HG03565 (cell line): ENCODE measurements at regions not wholly inside any gene's neighbourhood (a gene's known extent, or its start where the extent isn't known, plus 50 kb on each side); places are given as distances from the start of the nearest gene placed in this dataset.
"Not testable (repeated sequence)": the region's sequence is repeated elsewhere in the genome, so short reads cannot be mapped to it uniquely, and the experiment has no call there.

Experiments used
- ATAC-seq: cut with Tn5 transposase; IDR thresholded peaks from one replicate; pipeline ENCODE4 v1.9.1; 2021; ENCODE audit warnings: mild to moderate bottlenecking, moderate library complexity; ENCODE audit not compliant: unreplicated experiment

DNA sequence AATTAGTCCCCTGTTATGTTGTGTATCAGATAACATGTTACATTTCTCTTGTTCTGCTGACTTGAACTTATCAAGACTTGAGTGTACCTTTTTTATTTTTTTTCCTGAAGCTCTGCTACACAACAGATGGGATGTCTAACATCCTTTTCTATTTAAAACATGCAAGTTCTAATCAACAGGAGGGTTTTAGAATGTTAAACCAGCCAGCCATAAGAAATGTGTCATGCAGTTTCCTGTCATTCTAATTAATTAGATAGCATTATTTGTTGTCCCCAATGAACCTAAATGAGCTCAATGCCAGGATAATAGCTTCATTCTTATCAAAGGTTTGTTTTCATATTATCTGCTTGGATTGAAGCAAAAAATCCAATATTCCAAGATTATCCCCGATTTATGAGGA is 958.2 kb downstream of the PCDH7 start:
- ATAC-seq: no peak

DNA sequence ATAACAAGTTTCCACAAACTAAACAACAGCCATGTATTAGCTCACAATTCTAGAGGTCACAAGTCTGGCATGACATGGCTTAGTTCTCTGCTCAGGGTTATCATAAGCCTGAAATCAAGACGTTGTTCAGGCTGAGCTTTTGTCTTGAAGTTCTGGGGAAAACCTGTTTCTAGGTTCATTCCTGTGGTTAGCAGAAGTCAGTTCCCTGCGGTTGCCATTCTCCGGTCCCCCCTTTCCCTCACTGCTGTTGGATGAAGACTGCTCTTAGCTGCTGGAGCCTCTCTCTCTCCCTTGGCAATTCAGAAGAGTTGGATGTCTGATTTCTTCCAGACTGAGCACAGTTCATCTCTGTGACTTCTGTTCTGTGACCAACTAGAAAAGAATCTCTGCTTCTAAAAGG is 962.6 kb downstream of the PCDH7 start:
- ATAC-seq: no peak

DNA sequence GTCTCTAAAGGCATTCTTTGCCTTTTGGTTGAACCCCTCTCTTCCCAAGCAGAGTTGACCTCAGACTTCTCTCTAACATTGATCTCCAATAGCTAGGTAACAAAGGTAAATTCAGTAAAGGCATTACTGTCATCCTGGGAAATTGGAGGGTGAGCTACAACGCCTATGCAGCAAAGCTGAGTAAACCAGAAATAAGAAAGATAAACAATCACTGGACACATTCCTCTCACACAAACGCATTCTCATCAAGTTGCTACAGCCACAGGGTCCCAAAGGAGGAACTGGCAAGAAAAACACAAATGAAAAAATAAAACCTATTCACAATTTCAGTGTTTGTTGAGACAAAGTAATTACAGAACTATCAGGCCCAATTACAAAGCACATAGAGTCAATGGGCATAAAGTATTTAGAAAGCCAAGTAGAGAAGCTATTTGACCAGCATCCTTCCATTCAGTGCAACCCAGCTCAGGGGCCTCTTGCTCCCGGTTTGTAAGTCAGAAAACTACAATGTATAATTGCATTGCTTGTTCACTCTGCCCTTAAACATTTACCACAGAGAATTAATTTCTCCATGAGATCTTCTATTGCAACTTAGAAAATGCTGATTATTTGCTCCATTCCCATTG is 967.7 kb downstream of the PCDH7 start:
- no peak for ATAC-seq

GRCh38 chr4:31692399-31692940 is 972.3 kb downstream of the PCDH7 start:
- no peak for ATAC-seq

DNA sequence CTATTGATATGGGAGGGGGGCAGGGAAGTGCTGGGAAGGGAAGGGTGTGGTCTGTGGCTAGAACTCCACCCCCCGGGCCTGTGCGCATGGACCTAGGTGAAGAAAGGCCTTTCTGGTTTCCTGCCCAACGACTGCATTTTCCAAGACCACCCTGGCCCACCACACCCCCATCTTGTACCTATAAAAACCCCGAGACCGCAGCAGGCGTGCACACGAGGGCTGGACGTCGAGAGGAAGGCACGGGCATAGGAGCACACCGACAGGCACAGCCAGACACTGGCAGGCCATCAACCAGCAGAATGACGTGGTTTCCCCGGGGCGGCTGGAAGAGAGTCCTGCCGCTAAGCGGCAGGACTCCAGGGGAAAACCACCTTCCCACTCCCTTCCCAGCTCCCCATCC is 981.1 kb downstream of the PCDH7 start:
- no peak for ATAC-seq

DNA sequence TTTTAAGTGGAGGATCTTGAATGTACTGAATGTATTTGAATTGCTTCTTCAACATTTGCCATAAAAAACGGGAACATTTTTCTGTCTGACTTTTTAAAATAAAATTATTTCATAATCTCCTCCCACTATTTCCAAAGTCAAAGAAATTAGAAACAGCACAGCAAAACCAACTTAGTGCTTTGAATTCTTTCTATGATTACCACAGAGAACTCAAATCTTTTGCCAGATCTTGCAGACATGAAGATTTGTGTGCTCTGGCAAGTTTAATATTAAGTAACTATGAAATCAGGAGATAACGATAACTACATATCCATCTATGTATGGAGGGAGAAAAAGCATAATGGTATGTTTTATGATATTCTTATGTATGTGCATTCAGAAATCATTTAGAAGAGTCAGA is 982.2 kb downstream of the PCDH7 start:
- no peak for ATAC-seq

GRCh38 chr4:31714238-31714637 is 994.1 kb downstream of the PCDH7 start:
- no peak for ATAC-seq

GRCh38 chr4:31715302-31715701 is 995.1 kb downstream of the PCDH7 start:
- no peak for ATAC-seq

GRCh38 chr4:31727030-31727429 is 1006.9 kb downstream of the PCDH7 start:
- ATAC-seq: no peak

DNA sequence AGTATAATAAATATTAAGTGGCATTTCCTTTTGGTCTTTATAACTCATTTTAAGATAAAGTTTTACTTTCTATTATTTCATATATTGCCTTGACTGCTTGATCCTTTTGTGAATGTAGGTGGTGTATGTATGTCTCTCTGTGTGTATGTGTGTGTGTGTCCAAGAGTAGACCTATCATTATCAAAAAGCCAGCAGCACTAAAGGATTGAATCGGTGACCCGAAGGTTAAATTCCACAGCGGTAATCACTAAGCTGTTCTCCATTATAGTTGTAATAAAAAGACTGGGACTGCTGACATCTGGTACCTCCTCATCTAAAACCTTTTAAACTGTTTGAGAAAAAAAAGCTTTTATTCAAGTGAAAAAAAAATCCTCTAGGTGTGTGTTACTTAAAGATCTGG is 1014.8 kb downstream of the PCDH7 start:
- no peak for ATAC-seq

- ATAC-seq: peak; percentile 56
Observed at GRCh38 chr4:31737419-31737818, 1017.2 kb downstream of the PCDH7 start.

- no peak for ATAC-seq
Observed at GRCh38 chr4:31741326-31741725, 1021.2 kb downstream of the PCDH7 start.

DNA sequence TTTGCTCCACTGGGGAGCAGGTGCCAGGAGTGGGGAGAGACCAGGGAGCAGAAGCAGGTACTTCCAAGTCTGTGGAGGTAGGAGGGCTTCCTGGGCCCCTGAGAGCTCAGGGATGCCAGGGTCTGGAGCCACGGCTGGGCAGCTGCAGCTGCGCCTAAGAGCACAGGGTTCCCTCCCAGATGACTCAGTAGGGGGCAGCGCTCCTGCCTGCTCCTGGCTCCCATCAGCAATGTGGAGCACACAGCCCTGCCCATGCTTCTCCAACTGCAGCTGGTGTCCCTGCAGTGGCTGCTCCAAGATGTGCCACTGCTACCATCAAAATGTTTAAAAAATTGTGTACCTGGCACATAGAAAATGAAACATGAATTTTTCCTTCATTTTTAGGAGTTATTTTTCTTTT is 1028.2 kb downstream of the PCDH7 start:
- no peak for ATAC-seq

- ATAC-seq: not testable (repeated sequence)
Observed at GRCh38 chr4:31750581-31750980, 1030.4 kb downstream of the PCDH7 start.

- ATAC-seq: no peak
Observed at GRCh38 chr4:31755751-31756150, 1035.6 kb downstream of the PCDH7 start.

GRCh38 chr4:31768756-31769155 is 1048.6 kb downstream of the PCDH7 start:
- no peak for ATAC-seq

- ATAC-seq: no peak
Observed at GRCh38 chr4:31783311-31783710, 1063.1 kb downstream of the PCDH7 start.

DNA sequence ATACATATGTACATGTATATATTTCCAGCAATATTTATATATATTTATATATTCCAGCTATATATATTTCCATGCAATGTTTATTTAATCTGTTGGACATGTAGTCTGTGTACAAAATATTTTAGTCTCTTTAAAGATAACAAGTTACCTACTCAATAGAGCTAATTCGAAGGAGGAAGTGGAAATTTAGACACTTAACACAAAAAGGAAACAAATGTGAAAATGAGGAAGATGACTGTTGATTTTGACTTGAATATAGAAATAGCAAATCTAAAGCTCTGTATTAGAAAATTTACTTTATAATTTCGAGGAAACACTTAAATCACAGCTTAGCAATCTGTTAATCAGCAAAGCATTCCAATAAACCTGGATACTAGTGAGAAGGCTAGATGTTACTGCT is 1064.4 kb downstream of the PCDH7 start:
- no peak for ATAC-seq

- no peak for ATAC-seq
Observed at GRCh38 chr4:31787701-31788100, 1067.5 kb downstream of the PCDH7 start.

DNA sequence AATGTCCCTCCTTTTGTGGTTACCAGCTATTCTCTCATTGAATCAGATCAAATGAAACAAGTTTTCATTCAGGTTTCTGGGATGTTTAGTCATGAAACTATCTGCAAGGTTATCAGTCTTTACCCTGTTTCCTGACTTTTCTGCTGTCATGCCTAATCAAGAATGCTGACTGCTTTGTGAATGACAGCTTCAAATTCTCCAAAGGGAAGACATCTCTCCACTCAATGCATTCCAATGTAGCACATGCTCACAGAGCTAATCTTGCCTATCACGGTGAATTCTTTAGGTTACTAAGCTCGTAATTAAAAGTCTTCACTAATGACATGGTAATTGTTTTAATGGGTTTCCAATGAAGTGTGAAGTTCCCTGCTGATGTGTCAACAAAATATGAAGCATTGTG is 1068.5 kb downstream of the PCDH7 start:
- no peak for ATAC-seq

- ATAC-seq: no peak
Observed at GRCh38 chr4:31791666-31792065, 1071.5 kb downstream of the PCDH7 start.

DNA sequence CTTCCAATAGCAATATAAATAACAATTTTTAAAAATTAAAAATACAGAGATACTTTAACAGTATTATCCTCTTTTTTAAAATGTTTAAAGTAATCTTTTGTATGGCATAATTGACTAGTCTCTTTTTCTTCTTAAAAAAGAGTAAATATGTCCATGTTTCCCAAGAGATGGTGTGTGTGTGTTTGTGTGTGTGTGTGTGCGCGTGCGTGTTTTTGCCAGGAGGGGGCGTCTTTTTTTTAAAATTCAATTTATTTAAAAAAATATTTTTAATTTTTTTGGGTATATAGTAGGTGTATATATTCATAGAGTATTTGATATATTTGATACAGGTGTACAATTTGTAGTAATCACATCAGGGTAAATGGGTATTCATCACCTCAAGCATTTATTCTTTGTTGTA is 1073.7 kb downstream of the PCDH7 start:
- no peak for ATAC-seq

DNA sequence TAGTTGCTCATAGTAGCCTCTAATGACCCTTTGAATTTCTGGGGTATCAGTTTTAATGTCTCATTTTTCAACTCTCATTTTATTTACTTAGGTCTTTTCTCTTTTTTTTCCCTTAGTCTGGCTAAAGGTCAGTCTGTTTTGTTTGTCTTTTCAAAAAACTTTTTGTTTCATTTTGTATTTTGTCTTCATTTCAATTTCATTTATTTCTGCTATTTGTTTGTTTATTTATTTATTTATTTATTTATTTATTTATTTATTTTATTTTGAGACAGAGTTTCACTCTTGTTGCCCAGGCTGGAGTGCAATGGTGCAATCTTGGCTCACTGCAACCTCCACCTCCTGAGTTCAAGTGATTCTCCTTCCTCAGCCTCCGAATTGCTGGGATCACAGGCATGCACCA is 1076.9 kb downstream of the PCDH7 start:
- ATAC-seq: not testable (repeated sequence)
